Left renal cortex interstitium (tissue), 4 donors: ENCODE measurements at regions not wholly inside any gene's neighbourhood (a gene's known extent, or its start where the extent isn't known, plus 50 kb on each side); places are given as distances from the start of the nearest gene placed in this dataset.
A peak's percentile ranks its signal among the peaks of the same experiment; 100 is the strongest.
"Not testable (repeated sequence)": the region's sequence is repeated elsewhere in the genome, so short reads cannot be mapped to it uniquely, and the experiment has no call there.

Source experiments
- DNase-seq, 4 donors: peaks; one replicate each; pipeline ENCODE4 v3.0.0-alpha.2; 2013; ENCODE audit warnings: low read depth in 4 of 4, low spot score in 2 of 4, missing footprints in 1 of 4

DNA sequence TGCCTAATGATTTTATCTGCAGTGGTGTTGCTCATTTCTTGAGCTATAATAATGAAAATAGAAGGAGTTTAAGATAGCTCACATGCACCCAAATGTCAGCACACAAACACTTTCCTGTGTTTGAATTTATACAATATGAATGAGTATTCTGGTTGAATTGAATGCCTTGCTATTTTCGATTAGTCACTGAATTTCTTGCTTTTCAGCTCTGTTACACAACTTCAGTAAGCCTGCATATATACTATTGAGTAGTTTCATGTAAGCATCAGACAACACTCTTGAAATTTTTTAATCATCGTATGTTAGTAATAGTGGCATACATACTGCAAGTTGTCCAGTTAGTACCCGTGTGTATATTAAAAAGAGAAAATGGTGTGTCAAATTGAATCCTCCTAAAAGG, 281.5 kb upstream of the GRIA1 start:
- no peak for DNase-seq

DNA sequence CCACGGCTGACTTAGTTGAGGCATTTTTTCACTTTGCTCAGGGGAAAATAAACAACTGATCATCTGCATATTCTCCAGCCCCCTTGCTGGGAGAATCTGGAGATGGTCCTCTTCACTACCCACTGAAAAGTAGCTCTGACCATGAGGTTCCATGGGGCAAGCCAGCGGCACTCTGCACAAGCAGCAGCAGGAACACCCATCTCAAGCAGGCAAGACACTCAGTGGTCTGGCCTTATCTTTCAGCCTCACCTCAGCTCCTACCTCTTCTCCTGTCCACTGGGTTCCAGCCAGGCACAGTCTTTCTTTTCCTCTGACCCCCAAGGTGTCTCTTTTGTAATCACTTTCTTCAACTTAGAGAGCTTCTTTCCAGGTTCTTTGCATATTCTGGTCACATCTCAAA, 280.8 kb upstream of the GRIA1 start:
- DNase-seq = no peak

DNA sequence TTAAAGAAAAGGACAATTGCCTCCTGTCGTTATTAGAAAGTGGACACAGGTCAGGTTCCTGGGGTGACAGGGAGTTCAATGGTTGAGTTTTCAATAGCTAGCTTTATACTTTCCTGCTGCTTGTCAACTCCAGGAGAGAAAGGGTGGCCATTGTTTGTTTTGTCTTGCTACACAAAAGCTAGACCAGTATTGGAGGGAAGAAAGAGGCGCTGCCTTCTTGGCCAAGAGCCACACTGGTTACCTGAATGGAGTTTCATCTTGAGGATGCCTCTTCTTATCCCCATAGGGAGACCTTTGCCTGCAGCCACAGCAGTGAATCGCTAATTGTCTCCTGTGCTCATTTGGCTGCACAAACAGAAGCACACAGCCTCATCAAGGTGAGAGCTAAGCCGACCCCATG, 279.4 kb upstream of the GRIA1 start:
- DNase-seq = no peak

DNA sequence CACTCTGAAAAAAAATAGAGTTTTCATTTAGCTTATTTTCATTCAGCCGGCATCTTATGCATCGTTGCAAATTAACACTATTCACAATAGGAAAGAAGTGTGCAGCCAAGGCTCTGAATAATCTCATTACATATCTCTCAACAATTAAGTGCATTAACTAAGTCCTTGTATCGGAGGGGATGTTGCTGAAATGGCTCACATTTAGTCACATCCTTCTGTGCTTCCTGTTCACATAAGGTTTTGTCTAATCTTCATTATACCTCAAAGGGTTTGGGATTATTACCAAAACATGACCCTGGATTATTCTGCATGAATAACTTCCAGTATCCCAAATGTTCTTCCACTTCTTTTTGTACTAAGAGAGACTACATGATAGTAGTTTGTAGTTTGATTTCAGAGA, 278.0 kb upstream of the GRIA1 start:
- DNase-seq = no peak

DNA sequence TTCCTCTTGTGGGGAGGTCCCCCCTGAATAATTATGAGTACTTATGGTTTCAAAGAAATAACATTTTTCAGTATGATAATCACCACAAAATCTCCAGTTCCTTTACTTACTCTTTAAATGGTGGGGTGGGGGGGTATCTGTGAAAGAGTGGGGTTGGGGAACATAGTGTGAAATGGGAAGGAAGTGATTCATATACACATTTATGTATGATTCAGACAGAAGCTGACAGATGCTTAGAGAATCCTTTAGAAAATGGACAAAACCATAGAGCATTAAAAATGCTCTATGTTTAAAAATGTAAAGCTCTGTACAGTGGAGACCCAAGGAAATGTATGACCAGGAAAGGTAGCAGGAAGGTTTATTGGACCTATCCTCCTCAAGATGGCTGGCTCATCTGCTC, 267.5 kb upstream of the GRIA1 start:
- no peak for DNase-seq

DNA sequence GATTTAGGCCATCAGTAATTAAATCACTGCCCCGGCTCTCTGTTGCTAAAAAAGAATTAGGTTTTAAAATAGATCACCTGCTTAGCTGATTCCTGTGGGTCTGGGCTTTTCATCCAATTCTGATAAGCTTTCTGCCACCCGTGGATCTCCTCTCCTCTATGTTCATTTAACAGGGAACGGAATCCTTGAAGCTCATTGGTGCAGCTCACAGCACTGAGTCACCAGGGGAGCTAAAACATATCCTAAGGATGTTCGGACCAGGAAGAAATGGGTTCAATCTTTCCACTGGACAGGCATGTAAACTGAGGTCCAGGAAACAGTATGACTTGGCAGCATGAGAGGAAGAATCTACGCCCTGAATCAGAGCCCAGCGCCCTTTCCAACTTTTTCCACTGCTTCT, 267.1 kb upstream of the GRIA1 start:
- no peak for DNase-seq

DNA sequence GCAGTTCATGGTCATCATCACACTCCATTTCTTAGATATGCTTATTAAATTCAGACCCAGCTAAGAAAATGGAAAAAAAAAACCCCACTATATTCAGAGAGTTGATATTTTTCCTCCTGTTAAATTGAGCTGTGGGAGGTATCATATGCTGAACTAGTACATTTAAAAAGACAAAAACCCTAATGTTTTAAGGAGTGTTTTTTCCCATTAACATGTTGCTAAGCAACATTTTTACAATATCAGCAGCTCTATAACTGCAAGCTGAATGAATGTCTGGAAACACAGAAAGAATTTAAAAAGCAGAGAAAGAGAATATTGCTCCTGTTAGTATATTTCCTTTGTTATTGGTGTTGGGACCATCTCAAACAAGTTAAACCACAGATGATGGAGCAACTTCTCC, 265.8 kb upstream of the GRIA1 start:
- DNase-seq = no peak

DNA sequence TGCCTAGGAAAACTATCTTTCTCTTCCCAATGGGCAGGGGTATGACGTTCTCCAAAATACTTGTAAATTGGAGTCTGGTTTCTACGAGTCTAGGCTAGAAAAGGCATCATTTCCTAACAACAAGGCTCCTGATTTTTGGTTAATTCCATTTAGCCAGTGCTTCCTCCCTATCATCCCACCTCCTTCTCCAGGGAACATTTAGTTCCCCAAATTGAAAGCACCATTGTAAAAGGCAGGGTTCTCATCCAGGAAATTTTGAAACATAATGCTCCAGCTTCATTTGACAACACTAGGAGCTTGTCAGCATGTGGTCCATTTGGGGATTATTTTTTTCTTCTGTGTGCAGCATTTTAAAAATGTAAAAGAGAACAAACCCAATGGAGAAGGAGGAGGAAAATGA, 256.5 kb upstream of the GRIA1 start:
- no peak for DNase-seq

DNA sequence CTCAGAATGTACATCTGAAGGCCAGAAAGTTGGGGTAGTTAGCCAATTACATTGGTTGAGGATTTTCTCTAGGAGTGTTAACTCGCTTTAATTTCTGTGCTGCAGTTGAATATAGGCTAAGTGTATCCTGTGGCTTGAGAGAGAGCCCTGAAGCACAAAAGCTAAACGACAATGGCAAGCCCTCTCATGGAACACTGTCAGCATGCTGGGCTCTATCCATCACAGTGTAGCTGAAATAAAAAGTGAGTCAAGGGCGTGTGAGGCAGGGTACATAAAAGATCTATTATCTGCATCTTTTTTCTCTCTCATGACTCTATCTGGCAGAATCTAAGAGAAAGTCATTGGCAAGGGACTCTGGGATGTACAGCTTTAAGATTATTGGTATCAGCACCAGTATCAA, 254.2 kb upstream of the GRIA1 start:
- no peak for DNase-seq

DNA sequence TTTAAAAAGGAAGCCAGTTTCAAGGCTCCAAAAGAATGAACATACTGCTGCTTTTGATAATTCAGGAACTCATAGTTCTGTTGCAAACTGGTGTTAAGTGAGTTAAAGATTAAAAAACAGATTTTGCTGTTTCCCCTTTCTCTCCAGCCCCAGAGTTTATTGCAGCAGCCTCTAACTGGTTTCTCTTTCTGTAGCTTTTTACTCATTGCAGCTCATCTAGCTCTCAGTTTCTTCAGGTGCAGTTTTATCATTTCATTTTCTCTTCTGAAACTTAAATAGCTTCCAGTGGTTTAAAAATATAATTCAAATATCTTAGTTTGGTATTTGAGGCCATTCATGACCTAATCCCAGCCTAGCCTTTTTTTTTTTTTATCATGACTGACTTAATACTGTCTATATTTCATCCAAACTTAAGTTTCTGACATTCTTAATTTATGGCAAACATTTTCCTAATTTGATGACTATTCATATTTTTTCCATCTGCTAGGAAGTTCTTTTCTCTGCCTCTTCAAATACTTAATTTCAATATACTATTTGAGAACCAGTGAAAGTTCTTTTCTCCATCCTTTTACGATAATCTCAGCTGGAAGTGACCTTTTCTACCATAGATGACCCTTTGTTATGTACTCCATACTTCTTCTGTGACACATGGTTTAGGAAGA, 252.7 kb upstream of the GRIA1 start:
- no peak for DNase-seq

DNA sequence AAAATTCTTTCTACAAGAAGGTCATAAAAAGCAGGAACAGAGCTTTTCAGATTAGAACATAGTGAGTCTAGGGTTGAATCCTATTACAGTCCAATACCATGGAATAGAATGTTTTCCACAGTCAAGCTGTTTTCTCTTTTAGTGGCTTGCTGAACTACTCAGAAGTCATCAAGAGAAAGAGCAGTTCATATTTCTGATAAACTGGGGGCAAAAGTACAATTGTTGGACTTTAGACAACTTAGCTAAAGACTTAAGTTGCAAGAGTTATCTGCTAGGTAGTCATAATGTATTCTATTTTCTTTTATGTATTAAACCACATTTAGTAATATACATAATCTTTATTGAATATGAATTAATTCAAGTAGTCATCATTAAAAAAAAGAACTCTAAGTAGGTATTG, 233.1 kb upstream of the GRIA1 start:
- DNase-seq = no peak

DNA sequence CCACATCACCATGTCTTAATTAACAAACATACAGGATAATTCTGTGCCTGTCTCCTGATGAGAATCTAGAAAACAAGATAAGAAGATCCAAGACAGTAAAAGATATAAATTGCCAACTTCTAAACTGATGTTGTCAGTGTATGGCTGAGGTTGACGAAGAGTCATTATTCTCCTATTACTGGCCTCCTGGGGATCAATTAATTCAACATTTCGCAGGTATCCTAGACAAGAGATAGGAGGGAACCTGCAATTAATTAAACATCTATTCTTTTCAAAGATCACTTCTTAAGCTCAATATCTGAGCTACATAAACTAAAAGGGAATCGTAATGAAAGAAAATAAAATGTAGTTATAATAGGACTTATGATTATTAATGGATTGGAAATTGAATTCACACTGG, 232.0 kb upstream of the GRIA1 start:
- DNase-seq = no peak

DNA sequence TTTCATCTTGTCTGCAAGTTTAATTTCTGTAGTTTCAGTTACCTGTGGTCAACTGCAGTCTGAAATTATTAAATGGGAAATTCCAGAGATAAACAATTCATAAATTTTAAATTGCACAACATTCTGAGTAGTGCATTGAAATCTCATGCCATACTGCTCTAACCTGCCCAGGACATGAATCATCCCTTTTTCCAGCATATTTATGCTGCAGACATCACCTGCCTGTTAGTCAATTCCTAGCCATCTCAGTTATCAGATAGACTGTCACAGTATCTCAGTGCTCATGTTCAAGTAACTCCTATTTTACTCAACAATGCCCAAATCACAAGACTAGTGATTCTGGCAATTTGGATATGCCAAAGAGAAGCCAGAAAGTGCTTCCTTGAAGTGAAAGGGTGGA, 223.0 kb upstream of the GRIA1 start:
- no peak for DNase-seq

DNA sequence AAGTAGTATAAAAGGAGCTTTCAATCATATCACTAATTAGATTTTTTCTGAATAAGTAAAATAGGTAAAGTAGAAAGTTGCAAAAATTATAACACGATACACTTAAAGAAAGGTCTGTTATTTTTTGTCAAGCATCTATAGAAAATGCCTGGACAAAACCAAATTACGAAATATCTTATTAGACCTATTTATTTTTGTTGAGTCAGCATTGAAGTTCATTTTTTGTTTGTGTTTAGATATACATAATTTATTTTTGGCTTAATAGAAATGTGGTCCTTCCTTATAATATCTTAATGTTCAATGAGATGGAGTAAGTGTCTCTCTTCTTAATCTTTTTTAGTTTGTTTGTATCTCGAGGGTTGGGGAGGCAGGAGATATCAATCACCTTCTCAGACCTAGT, 214.8 kb upstream of the GRIA1 start:
- DNase-seq = no peak

DNA sequence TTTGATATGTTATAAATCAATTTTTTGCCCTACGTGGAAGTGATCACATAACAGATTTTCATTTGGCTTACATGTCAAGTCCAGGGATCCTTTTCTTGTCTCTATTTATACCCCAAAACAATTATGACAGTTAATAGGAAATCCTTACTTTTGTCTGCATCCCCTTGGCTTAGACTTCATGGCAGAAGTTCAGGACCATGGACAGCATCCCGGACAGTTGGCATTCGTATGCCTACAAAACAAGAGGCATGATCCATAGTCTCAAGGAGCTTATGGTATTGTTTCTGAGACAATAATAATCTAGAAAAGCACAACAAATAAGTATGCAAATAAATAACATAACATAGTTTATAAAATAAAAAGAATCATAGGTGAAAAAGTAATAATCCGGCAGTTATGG, 214.3 kb upstream of the GRIA1 start:
- peak; percentile 11 to 34 (median 24) for DNase-seq

DNA sequence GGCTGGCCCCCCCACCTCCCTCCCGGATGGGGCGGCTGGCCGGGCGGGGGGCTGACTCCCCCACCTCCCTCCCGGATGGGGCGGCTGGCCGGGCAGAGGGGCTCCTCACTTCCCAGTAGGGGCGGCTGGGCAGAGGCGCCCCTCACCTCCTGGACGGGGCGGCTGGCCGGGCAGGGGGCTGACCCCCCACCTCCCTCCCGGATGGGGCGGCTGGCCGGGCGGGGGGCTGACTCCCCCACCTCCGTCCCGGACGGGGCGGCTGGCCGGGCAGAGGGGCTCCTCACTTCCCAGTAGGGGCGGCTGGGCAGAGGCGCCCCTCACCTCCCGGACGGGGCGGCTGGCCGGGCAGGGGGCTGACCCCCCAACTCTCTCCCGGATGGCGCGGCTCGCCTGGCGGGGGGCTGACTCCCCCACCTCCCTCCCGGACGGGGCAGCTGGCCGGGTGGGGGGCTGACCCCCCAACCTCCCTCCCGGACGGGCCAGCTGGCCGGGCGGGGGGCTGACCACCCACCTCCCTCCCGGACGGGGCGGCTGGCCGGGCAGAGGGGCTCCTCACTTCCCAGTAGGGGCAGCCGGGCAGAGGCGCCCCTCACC, 194.1 kb upstream of the GRIA1 start:
- not testable (repeated sequence) for DNase-seq

DNA sequence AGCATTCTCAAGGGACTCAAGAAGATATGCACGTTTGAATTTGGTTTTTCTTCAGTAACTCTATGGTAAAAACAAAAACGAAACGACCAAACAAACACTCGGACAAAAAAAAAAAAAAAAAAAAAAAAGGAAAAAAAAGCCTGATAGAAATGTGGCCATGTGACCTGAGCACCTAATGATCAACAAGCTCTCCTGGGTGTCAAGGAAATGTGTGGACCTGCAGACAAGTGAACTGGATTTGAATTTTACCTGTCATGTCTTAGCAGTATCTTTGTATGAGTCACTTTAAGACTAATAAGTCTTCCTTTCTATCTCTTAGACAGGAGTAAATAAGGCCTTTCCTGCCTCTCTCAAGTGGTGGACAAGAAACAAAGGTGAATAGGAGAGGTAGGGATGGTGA, 190.6 kb upstream of the GRIA1 start:
- no peak for DNase-seq

DNA sequence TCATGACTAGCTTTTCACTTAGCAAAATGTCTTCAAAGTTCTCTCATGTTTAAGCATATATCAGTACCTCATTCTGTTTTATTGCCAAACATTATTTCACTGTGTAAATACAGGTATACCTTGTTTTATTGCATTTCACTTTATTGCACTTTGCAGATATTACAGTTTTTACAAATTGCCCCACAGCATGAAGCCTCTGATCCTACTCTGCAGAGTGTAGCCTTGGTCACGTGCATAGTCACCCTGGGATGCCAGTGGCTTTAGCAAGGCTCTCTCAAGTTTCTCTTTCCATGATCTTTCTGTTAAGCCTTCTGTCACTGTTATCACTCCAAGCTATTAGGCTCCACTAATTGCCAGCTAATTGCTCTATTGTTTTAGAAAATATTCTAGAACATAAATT, 182.2 kb upstream of the GRIA1 start:
- no peak for DNase-seq

DNA sequence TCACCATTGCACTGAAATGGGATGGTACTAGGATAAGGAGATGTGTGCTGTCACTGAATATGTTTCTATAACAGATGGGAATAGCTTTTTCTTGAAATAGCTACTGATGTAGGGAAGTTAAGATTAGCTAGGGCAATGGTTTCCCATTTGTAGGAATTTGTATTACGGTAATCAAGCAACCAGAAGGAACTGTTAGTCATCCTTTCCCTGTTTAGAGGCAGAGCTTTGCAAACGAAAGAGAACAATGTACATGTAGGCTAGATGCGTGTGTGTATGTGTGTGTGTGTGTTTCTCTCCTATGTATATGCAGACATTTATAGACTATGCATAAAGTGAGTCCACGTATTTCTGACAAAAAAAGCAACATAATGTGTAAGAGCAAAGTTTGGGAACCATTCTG, 171.9 kb upstream of the GRIA1 start:
- DNase-seq = no peak

DNA sequence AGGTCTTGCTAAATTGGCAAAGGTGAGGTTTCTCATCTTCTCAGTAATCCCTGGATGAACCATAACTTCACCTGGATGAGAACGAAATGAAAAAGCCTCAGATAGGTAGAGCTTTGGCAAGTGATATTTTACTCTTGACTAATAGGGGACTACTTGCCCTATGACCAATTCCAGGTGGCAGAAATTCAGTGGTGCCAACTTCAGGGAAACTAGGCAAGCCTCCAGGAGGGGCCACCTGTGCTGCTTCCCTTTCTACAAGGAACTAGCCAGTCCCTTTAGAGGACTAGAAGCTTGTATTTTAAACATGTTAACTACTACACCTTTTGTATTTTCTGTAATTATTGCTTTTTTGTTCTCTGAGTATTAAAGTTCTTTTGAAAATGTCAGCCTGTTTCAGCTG, 169.0 kb upstream of the GRIA1 start:
- no peak for DNase-seq

DNA sequence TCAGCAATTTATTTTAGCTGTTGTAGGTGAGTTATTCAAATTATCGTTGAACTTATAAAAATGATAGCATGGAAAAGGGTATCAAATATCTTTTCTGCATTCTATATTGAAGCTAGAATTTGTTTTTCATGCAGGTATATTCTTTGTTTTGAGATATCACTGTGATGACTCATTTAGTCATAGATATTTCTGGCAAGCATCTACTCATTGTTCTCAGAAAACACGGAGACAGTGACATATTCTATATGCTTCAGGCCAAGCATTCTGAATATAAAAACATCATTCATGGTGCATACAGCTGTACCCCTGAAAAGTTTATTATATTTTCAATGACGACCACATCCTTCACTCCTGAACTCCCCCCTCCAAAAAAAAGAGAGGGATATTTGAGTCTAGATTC, 150.3 kb upstream of the GRIA1 start:
- DNase-seq = no peak

DNA sequence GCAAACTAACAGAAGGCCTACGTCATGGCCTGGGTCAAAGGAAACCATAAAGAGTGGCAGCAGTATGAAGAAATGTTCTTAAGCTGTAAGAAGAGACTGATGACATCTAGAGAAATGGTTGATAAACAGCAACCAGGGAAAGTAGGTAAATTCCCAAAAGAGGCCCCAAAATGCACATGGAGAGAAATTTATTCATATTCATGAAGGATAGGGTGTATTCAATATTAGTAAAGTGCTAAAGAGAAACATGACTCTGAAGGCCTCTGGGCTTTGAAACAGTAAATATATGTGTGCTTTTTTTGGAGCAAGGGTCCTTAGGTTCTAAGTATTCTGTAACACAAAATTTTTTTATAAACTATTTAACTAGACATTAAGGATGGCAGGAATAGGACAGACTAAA, 149.7 kb upstream of the GRIA1 start:
- DNase-seq = no peak

DNA sequence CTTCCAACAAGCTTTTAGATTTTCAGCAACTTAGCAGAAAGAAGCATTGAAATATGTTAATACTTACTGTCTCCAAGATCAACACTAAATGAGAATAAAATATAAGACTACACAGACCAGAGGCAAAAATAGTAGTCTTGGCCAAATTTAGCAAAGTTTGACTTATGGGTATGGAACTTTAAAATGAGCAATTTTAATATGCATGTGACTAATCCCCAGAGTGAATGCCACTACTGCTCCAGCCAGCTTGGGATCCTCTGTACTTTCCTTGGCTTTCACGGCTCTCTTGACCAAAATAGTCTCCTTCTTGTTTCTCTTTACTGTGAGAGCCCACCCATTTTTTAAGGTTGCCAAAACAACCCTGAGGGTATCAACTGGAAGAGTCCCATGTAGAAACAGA, 148.0 kb upstream of the GRIA1 start:
- no peak for DNase-seq
